Osteocyte (in vitro differentiated cells): ENCODE measurements at regions not wholly inside any gene's neighbourhood (a gene's known extent, or its start where the extent isn't known, plus 50 kb on each side); places are given as distances from the start of the nearest gene placed in this dataset.
"Not testable (repeated sequence)": the region's sequence is repeated elsewhere in the genome, so short reads cannot be mapped to it uniquely, and the experiment has no call there.

Experiments
- DNase-seq: peaks from one replicate; pipeline ENCODE4 v3.0.0; 2021; ENCODE audit warnings: mixed read lengths; ENCODE audit not compliant: unreplicated experiment; ENCODE audit errors: extremely low spot score
- H3K27ac Mint-ChIP-seq: one replicate; pipeline ENCODE4 v1.8.0; 2021; ENCODE audit warnings: mild to moderate bottlenecking, mixed read lengths; ENCODE audit not compliant: unreplicated experiment
- H3K27me3 Mint-ChIP-seq: one replicate; pipeline ENCODE4 v1.8.0; 2021; ENCODE audit warnings: mixed read lengths; ENCODE audit not compliant: unreplicated experiment
- H3K36me3 Mint-ChIP-seq: one replicate; pipeline ENCODE4 v1.8.0; 2021; ENCODE audit warnings: mixed read lengths; ENCODE audit not compliant: unreplicated experiment
- H3K4me1 Mint-ChIP-seq: one replicate; pipeline ENCODE4 v1.8.0; 2021; ENCODE audit warnings: mixed read lengths; ENCODE audit not compliant: unreplicated experiment
- H3K4me3 Mint-ChIP-seq: one replicate; pipeline ENCODE4 v1.8.0; 2021; ENCODE audit warnings: mild to moderate bottlenecking, moderate library complexity, mixed read lengths; ENCODE audit not compliant: unreplicated experiment
- H3K9me3 Mint-ChIP-seq: one replicate; pipeline ENCODE4 v1.8.0; 2021; ENCODE audit warnings: mixed read lengths; ENCODE audit not compliant: unreplicated experiment
- TF ChIP-seq, protein P1 (sequence below): fragments of 200-600 bp; sonication (generic); IDR thresholded peaks from 2 replicates; pipeline ENCODE4 v1.5.0; 2021; ENCODE audit warnings: antibody characterized with exemption, mild to moderate bottlenecking, moderate library complexity

DNA sequence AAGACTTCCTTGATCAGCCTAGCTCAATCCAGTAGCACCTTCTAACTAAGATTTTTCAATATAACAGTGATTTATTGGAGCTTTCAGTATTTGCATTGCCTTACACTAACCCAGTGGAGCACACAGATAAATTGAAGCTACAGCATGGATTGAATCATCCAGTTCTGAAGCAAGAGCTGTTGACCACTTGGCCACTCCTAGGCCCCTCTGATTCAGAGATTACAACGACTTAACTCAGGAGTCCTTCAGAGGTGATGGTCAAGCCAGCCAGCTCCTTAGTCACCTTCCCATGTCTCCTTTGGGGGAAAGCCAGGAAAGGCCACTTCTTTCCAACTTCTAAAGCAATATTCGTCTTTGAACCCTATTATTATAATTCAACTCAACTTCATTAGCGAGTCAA, 151.8 kb downstream of the TENT5C start:
- no peak for DNase-seq
- H3K4me3 Mint-ChIP-seq, result no peak overlapping the region
- peaks cover 8% of the 10 kb centered on the region for H3K9me3 Mint-ChIP-seq
- H3K27me3 Mint-ChIP-seq, result peaks cover 23% of the 10 kb centered on the region
- TF ChIP-seq, protein P1, sequence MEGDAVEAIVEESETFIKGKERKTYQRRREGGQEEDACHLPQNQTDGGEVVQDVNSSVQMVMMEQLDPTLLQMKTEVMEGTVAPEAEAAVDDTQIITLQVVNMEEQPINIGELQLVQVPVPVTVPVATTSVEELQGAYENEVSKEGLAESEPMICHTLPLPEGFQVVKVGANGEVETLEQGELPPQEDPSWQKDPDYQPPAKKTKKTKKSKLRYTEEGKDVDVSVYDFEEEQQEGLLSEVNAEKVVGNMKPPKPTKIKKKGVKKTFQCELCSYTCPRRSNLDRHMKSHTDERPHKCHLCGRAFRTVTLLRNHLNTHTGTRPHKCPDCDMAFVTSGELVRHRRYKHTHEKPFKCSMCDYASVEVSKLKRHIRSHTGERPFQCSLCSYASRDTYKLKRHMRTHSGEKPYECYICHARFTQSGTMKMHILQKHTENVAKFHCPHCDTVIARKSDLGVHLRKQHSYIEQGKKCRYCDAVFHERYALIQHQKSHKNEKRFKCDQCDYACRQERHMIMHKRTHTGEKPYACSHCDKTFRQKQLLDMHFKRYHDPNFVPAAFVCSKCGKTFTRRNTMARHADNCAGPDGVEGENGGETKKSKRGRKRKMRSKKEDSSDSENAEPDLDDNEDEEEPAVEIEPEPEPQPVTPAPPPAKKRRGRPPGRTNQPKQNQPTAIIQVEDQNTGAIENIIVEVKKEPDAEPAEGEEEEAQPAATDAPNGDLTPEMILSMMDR, result no peak
- H3K27ac Mint-ChIP-seq, result no peak overlapping the region
- H3K4me1 Mint-ChIP-seq, result peaks cover 10% of the 10 kb centered on the region
- no peaks in the 10 kb centered on the region for H3K36me3 Mint-ChIP-seq

DNA sequence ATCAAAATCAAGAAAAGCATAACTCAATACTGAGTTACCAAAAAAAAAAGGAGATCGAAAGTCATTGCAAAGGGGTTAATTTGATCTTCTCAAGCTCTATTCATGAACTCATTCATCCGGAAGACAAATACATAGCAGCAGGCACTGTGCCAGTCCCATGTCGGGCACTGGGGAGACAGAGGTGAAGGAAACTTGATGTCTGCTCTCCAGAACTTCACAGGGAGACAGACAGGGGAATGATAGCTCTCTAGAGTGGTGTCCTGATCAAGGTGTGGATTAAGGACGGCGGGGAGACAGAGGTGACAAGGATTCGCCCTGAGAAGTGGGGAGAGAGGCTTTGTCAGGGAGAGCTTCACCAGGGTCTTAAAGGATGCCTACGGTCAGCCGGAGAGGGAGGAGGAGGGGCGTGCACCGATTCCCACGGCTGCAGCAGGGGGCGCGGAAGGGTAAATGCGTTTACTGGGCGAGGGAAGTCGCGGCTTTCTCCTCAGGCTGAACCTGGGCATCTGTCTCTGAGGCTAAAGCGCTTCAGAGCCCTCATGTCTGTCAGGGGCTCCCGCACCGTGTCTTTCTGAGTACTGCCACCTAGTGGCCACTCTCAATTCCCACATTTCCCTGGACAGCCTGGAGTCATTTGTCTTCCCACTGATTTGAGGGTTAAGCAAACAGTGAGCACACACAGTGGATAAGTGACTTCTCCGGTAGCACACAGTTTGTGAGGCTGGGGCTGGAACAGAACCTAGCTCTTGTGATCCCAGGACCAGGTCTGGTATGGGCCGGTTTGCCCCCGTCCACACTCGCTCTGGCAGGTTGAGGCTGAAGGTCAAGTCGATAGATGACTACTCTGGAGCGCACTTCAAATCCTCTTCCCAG, 152.8 kb downstream of the TENT5C start:
- H3K27ac Mint-ChIP-seq, result no peak overlapping the region
- peaks cover 23% of the 10 kb centered on the region for H3K27me3 Mint-ChIP-seq
- TF ChIP-seq, protein P1, result peak; percentile 92
- H3K4me3 Mint-ChIP-seq, result peak overlapping the region; percentile 73
- H3K36me3 Mint-ChIP-seq, result no peaks in the 10 kb centered on the region
- DNase-seq, result no peak
- H3K9me3 Mint-ChIP-seq, result peaks cover 8% of the 10 kb centered on the region
- H3K4me1 Mint-ChIP-seq, result peaks cover 9% of the 10 kb centered on the region

DNA sequence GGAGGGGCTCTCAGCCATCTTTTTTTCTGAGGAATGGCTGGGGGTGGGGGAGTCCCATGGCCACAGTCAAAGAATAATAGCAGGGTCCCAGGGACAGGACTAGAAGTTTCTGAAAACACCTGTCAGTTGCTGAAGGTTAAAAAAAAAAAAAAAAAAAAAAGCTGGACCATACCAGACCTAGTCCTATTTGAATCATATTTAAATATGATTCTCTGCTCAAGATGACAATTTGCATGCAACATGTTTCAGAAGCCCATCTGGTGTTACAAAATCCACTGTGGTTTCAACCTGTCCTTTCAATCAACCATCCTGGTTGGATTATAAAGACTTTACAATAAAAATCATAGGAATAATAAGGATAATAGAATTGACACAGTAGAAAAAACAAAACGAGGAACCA, 153.7 kb downstream of the TENT5C start:
- H3K27ac Mint-ChIP-seq, result no peak overlapping the region
- no peak overlapping the region for H3K4me3 Mint-ChIP-seq
- no peak for DNase-seq
- peaks cover 6% of the 10 kb centered on the region for H3K4me1 Mint-ChIP-seq
- TF ChIP-seq, protein P1, result no peak
- H3K9me3 Mint-ChIP-seq, result peaks cover 8% of the 10 kb centered on the region
- H3K36me3 Mint-ChIP-seq, result no peaks in the 10 kb centered on the region
- H3K27me3 Mint-ChIP-seq, result peaks cover 23% of the 10 kb centered on the region

DNA sequence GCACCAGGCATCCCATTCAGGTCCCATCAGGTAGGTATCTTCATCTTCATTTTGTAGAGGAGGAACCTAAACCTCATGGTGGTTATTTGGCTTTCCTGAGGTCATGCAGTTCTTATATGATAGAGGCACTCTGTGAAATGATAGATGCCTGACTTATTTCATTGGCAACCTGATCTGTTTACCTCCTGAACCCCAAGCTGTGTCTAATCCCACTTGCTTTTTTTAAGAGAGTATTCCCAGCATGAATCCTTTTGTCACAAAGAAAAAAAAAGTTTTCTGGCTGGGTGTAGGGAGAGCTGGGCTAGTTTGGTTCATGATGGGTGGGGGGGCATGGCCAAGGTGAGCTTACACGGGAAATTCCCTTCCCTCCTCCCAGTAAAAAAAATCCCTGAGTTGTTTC, 154.2 kb downstream of the TENT5C start:
- Mint-ChIP-seq H3K27me3 (peaks cover 23% of the 10 kb centered on the region), H3K36me3 (no peaks in the 10 kb centered on the region)

DNA sequence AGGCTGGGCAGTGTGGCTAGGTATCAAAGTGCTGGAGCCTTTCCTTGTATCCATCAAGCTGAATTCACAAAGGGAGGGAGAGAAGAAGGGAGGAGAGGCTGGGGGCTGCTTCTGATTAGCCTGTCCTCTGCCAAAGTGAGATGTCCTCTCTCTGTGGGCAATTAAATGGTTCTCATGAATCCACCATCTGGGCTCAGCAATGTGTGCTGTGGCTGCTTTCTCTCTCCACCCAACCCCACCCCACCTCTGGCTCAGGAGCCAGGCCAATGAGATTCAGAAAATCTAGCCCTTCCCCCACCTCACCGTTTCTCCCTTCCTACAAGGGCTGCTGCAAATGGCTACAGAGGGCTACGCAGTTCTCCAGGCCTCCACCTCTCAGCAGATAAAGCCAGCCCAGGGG, 154.6 kb downstream of the TENT5C start:
- H3K4me3 Mint-ChIP-seq, result no peak overlapping the region
- peaks cover 24% of the 10 kb centered on the region for H3K27me3 Mint-ChIP-seq

More for the DNA sequence above, 154.2 kb downstream of the TENT5C start:
- H3K4me1 Mint-ChIP-seq, result peaks cover 6% of the 10 kb centered on the region
- no peak overlapping the region for H3K4me3 Mint-ChIP-seq
- no peak overlapping the region for H3K27ac Mint-ChIP-seq
- DNase-seq, result no peak
- peaks cover 10% of the 10 kb centered on the region for H3K9me3 Mint-ChIP-seq
- TF ChIP-seq, protein P1, result no peak

DNA sequence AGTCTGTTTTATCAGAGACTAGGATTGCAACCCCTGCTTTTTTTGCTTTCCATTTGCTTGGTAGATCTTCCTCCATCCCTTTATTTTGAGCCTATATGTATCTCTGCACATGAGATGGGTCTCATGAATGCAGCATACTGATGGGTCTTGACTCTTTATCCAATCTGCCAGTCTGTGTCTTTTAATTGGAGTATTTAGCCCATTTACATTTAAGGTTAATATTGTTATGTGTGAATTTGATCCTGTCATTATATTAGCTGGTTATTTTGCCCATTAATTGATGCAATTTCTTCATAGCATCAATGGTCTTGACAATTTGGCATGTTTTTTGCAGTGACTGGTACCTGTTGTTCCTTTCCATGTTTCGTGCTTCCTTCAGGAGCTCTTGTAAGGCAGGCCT, 161.7 kb downstream of the GDAP2 start:
- H3K36me3 Mint-ChIP-seq, DNase-seq, H3K4me1 Mint-ChIP-seq, H3K27ac Mint-ChIP-seq, H3K4me3 Mint-ChIP-seq: not testable (repeated sequence)
- Mint-ChIP-seq H3K9me3 (peaks cover 36% of the 10 kb centered on the region), H3K27me3 (peaks cover 15% of the 10 kb centered on the region)

More for the DNA sequence above, 154.6 kb downstream of the TENT5C start:
- no peaks in the 10 kb centered on the region for H3K36me3 Mint-ChIP-seq
- H3K4me1 Mint-ChIP-seq, result peaks cover 6% of the 10 kb centered on the region
- peaks cover 11% of the 10 kb centered on the region for H3K9me3 Mint-ChIP-seq
- no peak for DNase-seq
- H3K27ac Mint-ChIP-seq, result no peak overlapping the region
- TF ChIP-seq, protein P1, result no peak
